Activated B cell treated with CpG ODN at 0.5 μM for 24 hours (primary cell): ENCODE measurements at regions not wholly inside any gene's neighbourhood (a gene's known extent, or its start where the extent isn't known, plus 50 kb on each side); places are given as distances from the start of the nearest gene placed in this dataset.

Experiments
- ATAC-seq: fragments of 200-7000 bp; cut with Tn5 transposase; one replicate; pipeline ENCODE4 v1.10.0; 2021; ENCODE audit warnings: low read depth, mild to moderate bottlenecking, moderate library complexity
- CTCF ChIA-PET: fragments of 350-600 bp; sonication (Branson Sonifier 250); formaldehyde crosslinking; loops from one replicate; lab custom pipeline; 2021; ENCODE audit warnings: antibody characterized with exemption; lab: Charles Lee
- POLR2A ChIA-PET: fragments of 350-600 bp; sonication (Branson Sonifier 250); formaldehyde crosslinking; loops from one replicate; lab custom pipeline; 2021; ENCODE audit warnings: antibody characterized with exemption; lab: Charles Lee
- DNase-seq: peaks from one replicate; pipeline ENCODE4 v3.0.0; 2022
- H3K27ac Mint-ChIP-seq: one replicate; pipeline ENCODE4 v1.8.0; 2020; ENCODE audit warnings: mixed read lengths
- H3K27me3 Mint-ChIP-seq: one replicate; pipeline ENCODE4 v1.8.0; 2021; ENCODE audit warnings: mixed read lengths
- H3K36me3 Mint-ChIP-seq: one replicate; pipeline ENCODE4 v1.8.0; 2021; ENCODE audit warnings: low read depth, mixed read lengths
- H3K4me1 Mint-ChIP-seq: one replicate; pipeline ENCODE4 v1.8.0; 2021; ENCODE audit warnings: mixed read lengths
- H3K4me3 Mint-ChIP-seq: one replicate; pipeline ENCODE4 v1.8.0; 2020; ENCODE audit warnings: mild to moderate bottlenecking, mixed read lengths
- H3K9me3 Mint-ChIP-seq: one replicate; pipeline ENCODE4 v1.8.0; 2020; ENCODE audit warnings: mixed read lengths
- CTCF ChIP-seq: fragments of 200-600 bp; IDR thresholded peaks from one replicate; pipeline ENCODE4 v1.8.0; 2022; ENCODE audit warnings: antibody characterized with exemption, mild to moderate bottlenecking
- intact Hi-C: fragments of 100-400 bp; cut with micrococcal nuclease; formaldehyde crosslinking; loops from one replicate; pipeline ENCODE4 v1.15.1; 2024

GRCh38 chr15:69805248-69805953, 292.3 kb downstream of the TLE3 start:
- Mint-ChIP-seq H3K36me3 (no peaks in the 10 kb centered on the region), H3K27ac (no peak overlapping the region), H3K9me3 (no peaks in the 10 kb centered on the region), H3K27me3 (peaks cover 12% of the 10 kb centered on the region), H3K4me1 (peaks cover 8% of the 10 kb centered on the region), H3K4me3 (no peak overlapping the region)
- ATAC-seq (no peak), DNase-seq (no peak)
- POLR2A ChIA-PET, result no interaction called here
- CTCF ChIA-PET, result no interaction called here
- no peak for TF ChIP-seq CTCF
- intact Hi-C loops, result no loop called here

DNA sequence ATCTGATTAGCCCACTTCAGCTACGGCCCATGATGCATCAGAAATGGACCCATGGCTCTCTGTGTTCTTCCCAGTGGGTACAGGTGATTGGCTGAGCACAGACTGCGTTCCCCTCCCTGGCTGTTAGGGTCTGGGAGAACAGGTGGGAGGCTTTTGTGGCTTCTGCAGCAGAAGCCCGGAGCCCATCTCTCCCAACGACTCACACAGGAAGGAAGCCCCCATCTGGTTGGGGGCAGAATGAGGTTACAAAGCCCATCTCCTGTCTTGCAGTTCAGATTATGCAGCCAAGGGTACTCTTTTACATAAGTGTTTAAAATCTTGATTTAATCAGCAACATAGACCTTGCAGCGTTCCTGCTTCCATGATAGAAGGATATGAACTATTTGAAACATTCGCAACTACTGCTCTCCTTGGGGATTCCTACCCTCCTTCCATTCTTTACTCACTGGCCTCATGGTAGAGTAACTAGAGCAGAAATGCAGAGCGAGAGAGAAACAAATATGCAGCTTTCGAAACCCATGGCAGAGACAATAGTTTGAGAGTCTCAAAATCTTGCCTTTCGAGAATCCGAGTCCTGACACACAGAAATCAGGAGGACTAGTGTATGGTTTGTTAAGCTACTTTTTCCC, 291.3 kb downstream of the TLE3 start:
- TF ChIP-seq CTCF, result no peak
- Mint-ChIP-seq H3K9me3 (no peaks in the 10 kb centered on the region), H3K4me1 (peaks cover 8% of the 10 kb centered on the region), H3K4me3 (no peak overlapping the region), H3K27ac (no peak overlapping the region), H3K36me3 (no peaks in the 10 kb centered on the region), H3K27me3 (peaks cover 16% of the 10 kb centered on the region)
- no peak for DNase-seq
- intact Hi-C loops, result no loop called here
- ATAC-seq, result no peak
- CTCF ChIA-PET, result no interaction called here
- POLR2A ChIA-PET, result no interaction called here

DNA sequence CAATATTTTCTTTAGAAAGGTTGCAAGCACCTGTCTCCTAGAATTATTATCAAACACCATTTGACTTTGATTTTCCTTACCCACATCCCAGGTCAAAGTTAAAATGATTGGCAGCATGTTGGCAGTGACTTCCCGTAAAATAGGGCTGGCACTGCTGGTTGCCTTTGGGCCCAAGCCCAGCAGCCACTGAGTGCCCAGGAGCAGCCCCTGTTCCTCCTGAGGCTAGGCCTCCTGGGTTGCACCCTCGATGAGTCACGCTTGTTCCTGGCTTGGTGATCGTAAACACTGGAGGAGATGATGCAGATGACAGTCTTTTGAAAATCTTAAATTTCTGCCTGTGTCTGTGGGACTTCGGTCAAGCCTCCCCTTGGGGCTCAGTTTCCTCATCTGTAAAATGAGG, 290.0 kb downstream of the TLE3 start:
- Mint-ChIP-seq H3K4me1 (peaks cover 8% of the 10 kb centered on the region), H3K9me3 (no peaks in the 10 kb centered on the region), H3K27me3 (peaks cover 20% of the 10 kb centered on the region), H3K36me3 (no peaks in the 10 kb centered on the region), H3K27ac (no peak overlapping the region), H3K4me3 (no peak overlapping the region)
- POLR2A ChIA-PET, result interaction anchor here (0.7 kb wide), 1 partner anchor 9 kb away, joined by 4 read pairs; no protein-coding TSS in a partner anchor
- DNase-seq, result no peak
- no peak for TF ChIP-seq CTCF
- no peak for ATAC-seq
- intact Hi-C loops, result no loop called here
- CTCF ChIA-PET, result no interaction called here

GRCh38 chr15:69808756-69809155, 289.0 kb downstream of the TLE3 start:
- no peak for TF ChIP-seq CTCF
- CTCF ChIA-PET, result no interaction called here
- DNase-seq (no peak), ATAC-seq (no peak)
- H3K27ac Mint-ChIP-seq, result no peak overlapping the region
- H3K27me3 Mint-ChIP-seq, result peaks cover 24% of the 10 kb centered on the region
- H3K4me1 Mint-ChIP-seq, result peaks cover 8% of the 10 kb centered on the region
- intact Hi-C loops, result no loop called here
- H3K4me3 Mint-ChIP-seq, result no peak overlapping the region
- H3K9me3 Mint-ChIP-seq, result no peaks in the 10 kb centered on the region
- no peaks in the 10 kb centered on the region for H3K36me3 Mint-ChIP-seq
- POLR2A ChIA-PET, result no interaction called here

DNA sequence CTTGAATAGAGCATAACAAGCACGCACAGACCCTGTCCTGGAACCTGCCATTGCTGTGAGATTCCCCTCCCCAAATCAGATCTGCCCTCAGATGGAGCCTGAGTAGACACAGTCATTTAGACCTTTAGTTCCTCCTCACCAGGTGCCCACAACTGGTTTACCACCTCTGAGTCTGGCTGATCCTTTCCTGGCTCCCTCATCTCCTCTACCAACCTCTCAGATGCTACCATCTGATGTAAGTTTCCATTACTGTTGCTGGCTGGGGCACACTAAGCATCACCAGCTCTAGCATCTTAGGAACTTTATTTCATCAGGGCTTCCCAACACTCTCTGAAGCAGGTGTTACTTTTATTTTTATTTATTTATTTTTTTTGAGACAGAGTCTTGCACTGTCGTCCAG, 288.3 kb downstream of the TLE3 start:
- CTCF ChIA-PET, result no interaction called here
- Mint-ChIP-seq H3K27me3 (peaks cover 25% of the 10 kb centered on the region), H3K36me3 (no peaks in the 10 kb centered on the region), H3K4me1 (peaks cover 8% of the 10 kb centered on the region), H3K27ac (no peak overlapping the region), H3K4me3 (no peak overlapping the region), H3K9me3 (no peaks in the 10 kb centered on the region)
- intact Hi-C loops, result no loop called here
- POLR2A ChIA-PET, result no interaction called here
- TF ChIP-seq CTCF, result no peak
- ATAC-seq (no peak), DNase-seq (no peak)
